ENCODE measurements at regions not wholly inside any gene's neighbourhood (a gene's known extent, or its start where the extent isn't known, plus 50 kb on each side); places are given as distances from the start of the nearest gene placed in this dataset.

GRCh38 chr9:95756986-95757385, 118.5 kb upstream of the ERCC6L2 start:
- Histone ChIP-seq H3T11ph (ENCODE audit: low read length) (no peak overlapping the region), H4K20me1 (ENCODE audit: control insufficient read depth, insufficient read depth, insufficient read length) (no peaks in the 10 kb centered on the region), H3K4ac (ENCODE audit: low read depth, low read length) (no peak overlapping the region), H3K23ac (ENCODE audit: insufficient read length, low read depth, low read length) (no peak overlapping the region), H2BK120ac (ENCODE audit: low read depth, low read length, poor library complexity, severe bottlenecking) (no peak overlapping the region), H3K79me1 (ENCODE audit: insufficient read depth, low read depth, low read length, poor library complexity, severe bottlenecking) (no peaks in the 10 kb centered on the region), H2AK5ac (ENCODE audit: insufficient read length, low read length) (no peak overlapping the region), H4K5ac (ENCODE audit: insufficient read length, low read depth, low read length) (no peak overlapping the region), H3K27ac (ENCODE audit: insufficient read length, low read depth, low read length) (no peak overlapping the region), H4K91ac (ENCODE audit: insufficient read length, low read depth, low read length) (no peak overlapping the region), H3K4me1 (ENCODE audit: insufficient read depth, low read length) (peaks cover 9% of the 10 kb centered on the region), H2AFZ (ENCODE audit: low read length) (no peak overlapping the region), H3K9me3 (ENCODE audit: control insufficient read depth, low read depth, low read length) (no peaks in the 10 kb centered on the region), H2BK20ac (ENCODE audit: low read depth, low read length, poor library complexity, severe bottlenecking) (no peak overlapping the region), H3K18ac (ENCODE audit: insufficient read length, low read depth, low read length) (no peak overlapping the region), H2BK12ac (ENCODE audit: insufficient read length, low read depth, low read length) (no peak overlapping the region), H2BK5ac (ENCODE audit: insufficient read length, low read length) (no peak overlapping the region), H3K56ac (ENCODE audit: insufficient read length, low read depth, low read length) (no peak overlapping the region), H2BK15ac (ENCODE audit: low read depth, low read length) (no peak overlapping the region), H3K14ac (ENCODE audit: insufficient read depth, low read length) (no peak overlapping the region), H3K4me2 (ENCODE audit: insufficient read depth, insufficient read length, low read length) (no peak overlapping the region), H3K79me2 (ENCODE audit: insufficient read depth, low read length) (no peaks in the 10 kb centered on the region), H3K9ac (ENCODE audit: extremely low read depth, insufficient read length, low read length) (no peak overlapping the region), H3K23me2 (ENCODE audit: insufficient read length, low read depth, low read length, poor library complexity, severe bottlenecking) (no peaks in the 10 kb centered on the region), H4K8ac (replicated peaks; ENCODE audit: insufficient read length, low read depth, low read length) (no peak overlapping the region), H3K27me3 (ENCODE audit: insufficient read depth, low read length) (peaks cover 9% of the 10 kb centered on the region; the same call in 1 of the 2 replicates)
- no peaks in the 10 kb centered on the region; a peak in 1 of 5 replicates for H3K9me3 Mint-ChIP-seq
- H3K27ac Mint-ChIP-seq = no peak overlapping the region
- no CpG with 5 or more reads among the region's 4 CpGs for WGBS (ENCODE audit: extremely low coverage, insufficient read length, low lambda C conversion rate)
- DNase-seq = no peak
- no peaks in the 10 kb centered on the region for H3K36me3 Mint-ChIP-seq (ENCODE audit: insufficient read depth in 1 of 3, low read depth in 3 of 3)
- peaks cover 51 to 54% of the 10 kb centered on the region in 2 experiments for H3K4me1 Mint-ChIP-seq
- TF ChIP-seq, protein P1, sequence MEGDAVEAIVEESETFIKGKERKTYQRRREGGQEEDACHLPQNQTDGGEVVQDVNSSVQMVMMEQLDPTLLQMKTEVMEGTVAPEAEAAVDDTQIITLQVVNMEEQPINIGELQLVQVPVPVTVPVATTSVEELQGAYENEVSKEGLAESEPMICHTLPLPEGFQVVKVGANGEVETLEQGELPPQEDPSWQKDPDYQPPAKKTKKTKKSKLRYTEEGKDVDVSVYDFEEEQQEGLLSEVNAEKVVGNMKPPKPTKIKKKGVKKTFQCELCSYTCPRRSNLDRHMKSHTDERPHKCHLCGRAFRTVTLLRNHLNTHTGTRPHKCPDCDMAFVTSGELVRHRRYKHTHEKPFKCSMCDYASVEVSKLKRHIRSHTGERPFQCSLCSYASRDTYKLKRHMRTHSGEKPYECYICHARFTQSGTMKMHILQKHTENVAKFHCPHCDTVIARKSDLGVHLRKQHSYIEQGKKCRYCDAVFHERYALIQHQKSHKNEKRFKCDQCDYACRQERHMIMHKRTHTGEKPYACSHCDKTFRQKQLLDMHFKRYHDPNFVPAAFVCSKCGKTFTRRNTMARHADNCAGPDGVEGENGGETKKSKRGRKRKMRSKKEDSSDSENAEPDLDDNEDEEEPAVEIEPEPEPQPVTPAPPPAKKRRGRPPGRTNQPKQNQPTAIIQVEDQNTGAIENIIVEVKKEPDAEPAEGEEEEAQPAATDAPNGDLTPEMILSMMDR (conservative IDR thresholded peaks at IDR 0.05) = no peak
- H3K4me3 Mint-ChIP-seq = no peak overlapping the region
- peaks cover 49% of the 10 kb centered on the region for H3K27me3 Mint-ChIP-seq (ENCODE audit: low read depth)

Data from H9 (cell line).